ENCODE measurements at regions not wholly inside any gene's neighbourhood (a gene's known extent, or its start where the extent isn't known, plus 50 kb on each side); places are given as distances from the start of the nearest gene placed in this dataset.

DNA sequence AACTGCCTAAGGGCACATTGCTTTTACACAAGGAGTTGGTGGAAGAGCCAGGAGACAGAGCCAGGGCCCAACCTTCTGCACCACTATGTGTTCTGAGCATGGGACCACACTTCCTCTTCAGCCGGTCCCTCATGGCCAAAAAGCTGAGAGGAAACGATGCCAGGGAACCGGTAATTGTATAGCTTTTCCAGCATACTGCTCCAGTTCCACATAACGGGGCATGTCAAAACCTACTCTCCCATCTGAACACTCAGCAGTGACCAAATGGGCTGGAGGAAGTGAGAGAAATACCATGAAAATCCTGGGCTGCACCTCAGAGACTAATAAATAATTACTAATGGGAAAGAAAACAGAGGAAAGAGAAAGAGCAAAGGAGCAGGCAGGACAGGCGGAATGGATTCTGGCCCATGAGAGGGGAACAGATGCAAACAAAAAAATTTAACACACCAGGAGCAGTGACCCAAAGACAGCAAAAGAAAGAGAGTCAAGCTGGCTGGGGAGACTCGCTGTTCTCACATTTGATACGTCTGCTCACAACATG lies 52.0 kb upstream of the BMP2 start:
- TF ChIP-seq, protein P1, sequence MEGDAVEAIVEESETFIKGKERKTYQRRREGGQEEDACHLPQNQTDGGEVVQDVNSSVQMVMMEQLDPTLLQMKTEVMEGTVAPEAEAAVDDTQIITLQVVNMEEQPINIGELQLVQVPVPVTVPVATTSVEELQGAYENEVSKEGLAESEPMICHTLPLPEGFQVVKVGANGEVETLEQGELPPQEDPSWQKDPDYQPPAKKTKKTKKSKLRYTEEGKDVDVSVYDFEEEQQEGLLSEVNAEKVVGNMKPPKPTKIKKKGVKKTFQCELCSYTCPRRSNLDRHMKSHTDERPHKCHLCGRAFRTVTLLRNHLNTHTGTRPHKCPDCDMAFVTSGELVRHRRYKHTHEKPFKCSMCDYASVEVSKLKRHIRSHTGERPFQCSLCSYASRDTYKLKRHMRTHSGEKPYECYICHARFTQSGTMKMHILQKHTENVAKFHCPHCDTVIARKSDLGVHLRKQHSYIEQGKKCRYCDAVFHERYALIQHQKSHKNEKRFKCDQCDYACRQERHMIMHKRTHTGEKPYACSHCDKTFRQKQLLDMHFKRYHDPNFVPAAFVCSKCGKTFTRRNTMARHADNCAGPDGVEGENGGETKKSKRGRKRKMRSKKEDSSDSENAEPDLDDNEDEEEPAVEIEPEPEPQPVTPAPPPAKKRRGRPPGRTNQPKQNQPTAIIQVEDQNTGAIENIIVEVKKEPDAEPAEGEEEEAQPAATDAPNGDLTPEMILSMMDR (conservative IDR thresholded peaks at IDR 0.05; ENCODE audit: low read length): no peak
- no peak for DNase-seq (ENCODE audit: low read depth)
- H3K4me3 ChIP-seq (ENCODE audit: low read length): no peak overlapping the region

DNA sequence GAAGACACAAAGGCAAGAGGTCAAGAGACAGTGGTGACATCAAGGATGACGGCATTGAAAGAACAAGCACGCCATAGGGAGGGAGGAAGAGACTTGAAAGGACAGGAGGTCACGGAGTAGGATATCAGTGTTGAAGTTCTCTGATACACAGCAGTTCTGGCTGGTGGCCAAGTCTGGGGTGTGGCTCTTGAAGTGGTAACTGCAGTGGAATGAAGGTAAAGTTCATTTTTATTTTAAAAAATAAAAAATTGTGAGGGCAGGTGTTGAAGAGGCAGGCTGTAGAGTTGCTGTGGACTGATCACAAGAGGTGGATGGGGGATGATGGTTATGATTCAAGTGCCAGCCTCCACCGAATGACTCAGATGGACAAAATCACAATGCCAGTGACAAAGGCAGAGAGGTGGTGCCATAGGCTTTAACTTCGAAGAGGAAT lies 53.2 kb upstream of the BMP2 start:
- TF ChIP-seq, protein P1 (conservative IDR thresholded peaks at IDR 0.05; ENCODE audit: low read length): no peak
- H3K4me3 ChIP-seq (ENCODE audit: low read length): no peak overlapping the region
- no peak for DNase-seq (ENCODE audit: low read depth)

DNA sequence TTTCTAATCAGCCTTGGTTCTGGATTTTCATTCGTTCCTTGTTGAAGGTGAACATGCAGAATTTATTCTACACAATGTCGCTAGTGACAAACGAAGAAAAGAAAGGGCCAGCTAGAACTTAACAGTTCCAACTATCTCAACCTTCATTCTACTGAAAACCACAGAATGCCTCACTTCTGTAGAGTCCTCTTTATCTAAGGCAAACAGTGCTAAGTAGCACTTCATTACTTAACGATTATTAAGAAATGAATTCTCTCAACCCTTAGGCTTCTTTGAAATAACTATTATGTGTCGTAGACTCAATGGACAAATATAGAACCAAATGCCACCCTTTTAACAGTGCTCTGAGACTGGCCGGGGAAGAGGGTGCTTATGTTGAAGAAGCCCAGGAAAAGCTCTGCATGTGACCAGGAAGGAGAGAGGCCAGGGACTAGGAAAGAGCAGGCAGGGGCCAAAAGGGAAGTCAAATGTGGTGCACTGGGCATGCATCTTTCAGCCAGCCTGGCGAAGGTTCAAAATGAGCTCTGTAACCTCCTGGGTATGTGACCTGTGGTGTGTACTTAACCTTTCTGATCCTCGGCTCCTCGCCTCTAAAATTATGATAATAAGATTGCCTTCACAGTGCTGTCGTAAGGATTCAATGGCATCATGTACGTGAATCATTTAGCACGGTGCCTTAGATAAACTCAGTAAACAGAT lies 55.4 kb upstream of the BMP2 start:
- H3K4me3 ChIP-seq (ENCODE audit: low read length): no peak overlapping the region
- no peak for DNase-seq (ENCODE audit: low read depth)
- TF ChIP-seq, protein P1 (conservative IDR thresholded peaks at IDR 0.05; ENCODE audit: low read length): no peak

DNA sequence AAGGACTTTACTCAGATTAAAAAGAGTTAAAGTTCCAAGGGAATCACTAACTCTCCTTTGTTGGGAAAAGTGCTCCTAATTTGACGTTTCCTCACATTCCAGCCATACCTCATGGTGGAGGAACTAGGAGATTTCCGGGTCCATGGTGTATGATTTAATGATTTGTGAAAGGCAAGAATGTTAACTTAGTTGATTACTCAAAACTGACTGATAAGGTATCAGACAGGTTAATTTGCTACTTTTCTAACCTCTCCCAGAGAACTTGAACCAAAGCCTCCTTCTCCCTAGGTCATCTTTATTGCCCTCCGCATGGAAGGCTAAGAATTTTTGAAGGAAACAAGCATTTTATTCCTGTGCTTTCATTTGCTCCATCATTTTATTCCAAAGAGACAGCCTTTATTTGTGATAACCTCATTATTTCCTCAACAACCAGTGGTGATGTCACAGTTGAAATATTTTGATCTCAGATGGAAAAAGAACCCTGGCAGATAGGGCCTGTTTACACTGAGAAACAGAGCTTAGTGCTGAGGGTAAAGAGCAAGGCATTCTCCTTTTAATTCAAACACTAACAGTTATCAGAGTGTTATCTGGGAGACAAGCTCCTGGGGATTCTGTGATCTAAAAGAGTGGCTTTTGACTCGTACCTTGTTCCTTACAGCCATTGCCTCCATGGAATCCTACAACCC lies 57.4 kb upstream of the BMP2 start:
- no peak for DNase-seq (ENCODE audit: low read depth)
- H3K4me3 ChIP-seq (ENCODE audit: low read length): no peak overlapping the region
- TF ChIP-seq, protein P1 (conservative IDR thresholded peaks at IDR 0.05; ENCODE audit: low read length): no peak

DNA sequence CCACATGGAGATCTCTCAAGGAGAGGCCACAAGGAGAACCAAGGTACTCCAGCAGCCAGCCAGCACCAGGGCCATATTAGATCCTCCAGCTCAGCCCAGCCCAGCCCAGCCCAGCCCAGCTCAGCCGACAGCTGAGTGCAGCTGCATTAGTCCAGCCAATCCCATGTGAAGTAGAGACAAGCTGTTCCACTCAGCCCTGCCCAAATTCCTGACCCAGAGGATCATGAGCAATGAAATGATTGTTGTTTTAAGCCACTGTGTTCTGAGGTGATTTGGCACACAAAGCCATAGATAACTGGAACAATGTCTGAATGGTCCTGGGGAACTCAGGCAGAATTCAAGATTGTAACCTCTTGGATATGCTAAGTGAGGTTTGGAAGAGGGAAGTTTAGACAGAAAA lies 59.5 kb upstream of the BMP2 start:
- TF ChIP-seq, protein P1 (conservative IDR thresholded peaks at IDR 0.05; ENCODE audit: low read length): no peak
- peak; percentile 42 for DNase-seq (ENCODE audit: low read depth)

DNA sequence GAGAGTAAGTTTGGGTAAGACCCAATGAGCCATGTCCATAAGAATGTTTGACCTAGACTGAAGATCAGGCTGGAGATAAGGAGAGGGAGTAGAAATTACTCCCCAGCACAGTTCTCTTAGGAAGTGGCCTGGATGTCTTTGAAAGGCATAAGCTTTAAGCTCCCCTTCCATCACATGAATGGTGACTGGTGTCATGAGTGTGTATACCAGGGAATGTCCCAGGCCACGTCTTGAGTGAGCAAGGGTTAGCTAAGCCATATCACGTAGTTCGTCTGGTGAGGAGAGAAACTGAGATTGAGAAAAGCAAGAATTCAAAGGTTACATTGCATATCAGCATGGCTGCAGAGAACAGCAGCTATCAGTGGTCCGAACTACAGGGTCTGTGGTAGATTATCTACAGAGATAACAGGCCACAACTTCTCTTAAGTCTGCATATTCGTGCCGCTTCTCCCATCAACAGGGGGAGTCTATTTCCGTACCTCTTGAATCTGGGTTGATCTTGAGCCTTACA lies 60.1 kb upstream of the BMP2 start:
- TF ChIP-seq, protein P1 (conservative IDR thresholded peaks at IDR 0.05; ENCODE audit: low read length): no peak
- no peak for DNase-seq (ENCODE audit: low read depth)
- H3K4me3 ChIP-seq (ENCODE audit: low read length): no peak overlapping the region

More for the DNA sequence above, 59.5 kb upstream of the BMP2 start:
- no peak overlapping the region for H3K4me3 ChIP-seq (ENCODE audit: low read length)
